Ovary (tissue), 7 donors: ENCODE measurements at regions not wholly inside any gene's neighbourhood (a gene's known extent, or its start where the extent isn't known, plus 50 kb on each side); places are given as distances from the start of the nearest gene placed in this dataset.

Experiments
- DNase-seq, 5 donors: peaks; one replicate each; pipeline ENCODE4 v3.0.0-alpha.2; 2019 to 2020
- H3K27ac ChIP-seq, 2 donors: fragments of 200-600 bp; one replicate each; pipeline versions ENCODE4 v1.5.1 to v1.8.0; 2019 to 2022
- H3K27me3 ChIP-seq: fragments of 200-600 bp; one replicate; pipeline ENCODE4 v1.8.0; 2022
- H3K36me3 ChIP-seq: fragments of 200-600 bp; sonication (generic); one replicate; pipeline ENCODE4 v1.5.1; 2019
- H3K4me1 ChIP-seq: one replicate; pipeline ENCODE4 v1.8.1; 2013; ENCODE audit warnings: mild to moderate bottlenecking, moderate library complexity; ENCODE audit not compliant: insufficient read depth
- H3K4me3 ChIP-seq: fragments of 200-600 bp; sonication (generic); one replicate; pipeline ENCODE4 v1.5.1; 2017
- H3K9me3 ChIP-seq, 2 donors: fragments of 200-600 bp in 1 of 2; sonication (generic) in 1 of 2; one replicate each; pipeline versions ENCODE4 v1.5.1 to v1.8.1; 2013 to 2019; ENCODE audit warnings: mild to moderate bottlenecking in 1 of 2, moderate library complexity in 1 of 2
- CTCF ChIP-seq, 3 donors: fragments of 450-650 bp in 2 of 3; fragments of 200-600 bp in 1 of 3; IDR thresholded peaks; one replicate each; pipeline versions ENCODE4 v1.5.1 to v1.8.0; 2016 to 2022; ENCODE audit warnings: antibody characterized with exemption in 3 of 3, mild to moderate bottlenecking in 1 of 3
- EP300 ChIP-seq: sonication (generic); formaldehyde crosslinking; IDR thresholded peaks from one replicate; pipeline ENCODE4 v1.6.1; 2017; ENCODE audit warnings: antibody characterized with exemption
- POLR2A ChIP-seq: fragments of 450-650 bp; IDR thresholded peaks from one replicate; pipeline ENCODE4 v1.6.1; 2017; ENCODE audit warnings: antibody characterized with exemption, mild to moderate bottlenecking, moderate library complexity
- WGBS, 3 donors: extraction: QIAGEN DNeasy Blood & Tissue Kit in 1 of 3; methylation state at CpG; one replicate each; pipeline versions ENCODE4 v1.1.5 to v1.1.7; 2013 to 2017; 5-methylcytosine and 5-hydroxymethylcytosine counted together
- intact Hi-C, 4 donors: fragments of 100-400 bp; cut with DNase I; formaldehyde crosslinking; loops; one replicate each; pipeline versions ENCODE4 v1.11.0 to v1.15.1; 2022 to 2023
- donor health status: DM: no; HTN: no; CAD: no; lungs with moderate emphysema.
- donor health status: DM: no; HTN: no; CAD: no.
- donor health status: Bipolar disorder and iron deficiency.
- donor health status: DM: no; HTN: no; CAD: no.
- donor health status: DM: yes; HTN: yes; CAD: no.

DNA sequence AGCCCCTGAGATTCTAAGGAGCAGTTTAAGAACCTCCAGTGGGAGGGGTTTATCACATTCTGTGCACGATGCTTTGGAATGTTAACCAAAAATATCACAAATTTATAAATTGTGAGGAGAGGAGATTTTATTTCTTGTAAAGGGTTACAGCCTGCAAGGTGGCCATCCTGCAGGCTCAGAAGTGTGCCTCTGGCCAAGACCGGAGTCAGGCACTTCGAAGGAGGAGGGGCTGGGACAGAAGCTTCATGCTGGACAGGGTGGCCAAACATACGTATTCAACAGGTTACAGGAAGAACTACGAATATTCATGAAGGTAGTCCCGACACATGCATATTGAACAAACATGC is 144.1 kb upstream of the NCK2 start:
- no peak for TF ChIP-seq CTCF (IDR thresholded peaks at IDR 0.05)
- no peak for TF ChIP-seq POLR2A
- TF ChIP-seq EP300 = no peak
- intact Hi-C loops = no loop called here
- H3K4me1 ChIP-seq = peaks cover 9% of the 10 kb centered on the region
- H3K4me3 ChIP-seq = no peak overlapping the region
- no peaks in the 10 kb centered on the region for H3K36me3 ChIP-seq
- H3K9me3 ChIP-seq = no peaks in the 10 kb centered on the region
- WGBS, 3 donors = 26 to 45% (median 43%) methylated on average over 6 of the region's 6 CpGs
- no peak for DNase-seq
- H3K27me3 ChIP-seq = no peaks in the 10 kb centered on the region
- no peak overlapping the region for H3K27ac ChIP-seq

GRCh38 chr2:105600037-105600442 is 144.7 kb upstream of the NCK2 start:
- H3K9me3 ChIP-seq = no peaks in the 10 kb centered on the region
- intact Hi-C loops = no loop called here
- H3K4me1 ChIP-seq = peaks cover 9% of the 10 kb centered on the region
- WGBS, 3 donors = 86 to 92% (median 91%) methylated on average over 9 of the region's 9 CpGs
- H3K27me3 ChIP-seq = no peaks in the 10 kb centered on the region
- H3K36me3 ChIP-seq = no peaks in the 10 kb centered on the region
- H3K4me3 ChIP-seq = no peak overlapping the region
- H3K27ac ChIP-seq = no peak overlapping the region
- no peak for DNase-seq
- TF ChIP-seq CTCF (IDR thresholded peaks at IDR 0.05) = no peak
- TF ChIP-seq EP300 = no peak
- no peak for TF ChIP-seq POLR2A

GRCh38 chr2:105598829-105599698 is 145.6 kb upstream of the NCK2 start:
- intact Hi-C loops = no loop called here
- TF ChIP-seq EP300 = no peak
- 77 to 93% (median 92%) methylated on average over 6 of the region's 6 CpGs for WGBS, 3 donors
- Histone ChIP-seq H3K27ac (no peak overlapping the region), H3K27me3 (no peaks in the 10 kb centered on the region), H3K9me3 (no peaks in the 10 kb centered on the region), H3K4me3 (no peak overlapping the region), H3K36me3 (no peaks in the 10 kb centered on the region), H3K4me1 (peaks cover 7% of the 10 kb centered on the region)
- DNase-seq = no peak

DNA sequence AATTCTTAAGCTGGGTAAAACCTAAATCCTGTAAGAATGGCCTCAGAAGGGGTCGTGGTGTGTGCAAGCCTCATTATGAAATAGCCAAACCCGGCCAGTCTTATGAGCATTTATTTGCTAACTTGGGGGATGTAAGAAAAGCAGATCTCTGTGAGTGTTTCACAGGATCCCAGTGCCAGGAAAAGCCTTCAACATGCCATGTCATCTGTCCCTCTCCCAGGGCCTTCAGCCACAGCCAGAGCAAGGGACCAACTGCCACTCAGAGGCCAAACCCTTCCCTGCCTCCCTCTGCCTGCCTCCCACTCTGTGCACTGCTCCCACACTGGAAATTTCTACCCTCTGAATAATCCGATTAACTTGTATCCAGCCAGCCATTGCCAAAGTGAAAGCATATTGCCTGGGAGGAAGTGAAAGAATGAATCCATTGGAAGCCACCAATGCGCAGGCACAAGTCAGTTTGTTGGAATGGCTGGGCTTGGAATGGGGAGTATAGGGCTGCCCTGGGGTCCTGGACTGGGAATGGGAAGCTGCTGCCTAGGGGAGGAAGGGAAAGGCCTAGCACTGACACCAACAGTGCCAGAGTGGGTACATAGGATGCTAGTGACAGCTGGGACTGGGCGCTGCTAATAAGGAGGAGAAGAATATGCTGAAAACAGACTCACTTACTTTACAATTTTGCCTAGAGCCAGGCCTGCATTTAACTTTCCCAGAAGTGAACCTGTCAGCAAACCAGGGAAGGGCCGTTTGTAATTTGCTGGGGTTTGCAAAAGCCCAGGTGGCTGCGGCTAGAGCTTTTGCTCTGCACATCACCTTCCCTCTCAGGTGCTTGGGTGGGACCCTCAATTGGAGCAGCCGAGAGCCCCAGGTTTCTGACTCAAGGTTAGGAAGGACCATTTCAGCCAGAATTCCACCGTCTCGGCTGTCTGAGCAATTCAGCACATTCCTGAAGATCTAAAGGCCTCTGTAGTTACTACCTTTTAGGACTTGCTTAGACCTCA is 146.6 kb upstream of the NCK2 start:
- WGBS, 3 donors = 88 to 92% (median 91%) methylated on average over 10 of the region's 10 CpGs
- no peak overlapping the region for H3K27ac ChIP-seq
- no peaks in the 10 kb centered on the region for H3K9me3 ChIP-seq
- peaks cover 7% of the 10 kb centered on the region for H3K4me1 ChIP-seq
- H3K36me3 ChIP-seq = no peaks in the 10 kb centered on the region
- intact Hi-C loops = no loop called here
- H3K27me3 ChIP-seq = no peaks in the 10 kb centered on the region
- H3K4me3 ChIP-seq = no peak overlapping the region
- no peak for DNase-seq
- TF ChIP-seq EP300 (no peak), POLR2A (no peak), CTCF (IDR thresholded peaks at IDR 0.05) (no peak)
